HUDEP-2 (cell line): ENCODE measurements at regions not wholly inside any gene's neighbourhood (a gene's known extent, or its start where the extent isn't known, plus 50 kb on each side); places are given as distances from the start of the nearest gene placed in this dataset.

ENCODE experiments used
- DNase-seq, 76 experiments: peaks; one replicate each; lab custom pipeline; 2025; ENCODE audit not compliant: unreplicated experiment in 76 of 76; lab: John Stamatoyannopoulos, UW

GRCh38 chr6:130755368-130756034 is 71.7 kb upstream of the SMLR1 start:
- no peak for DNase-seq

- DNase-seq: no peak
Observed at GRCh38 chr6:130756824-130757223, 70.4 kb upstream of the SMLR1 start.

GRCh38 chr6:130758813-130759212 is 68.4 kb upstream of the SMLR1 start:
- DNase-seq: no peak

GRCh38 chr6:130760006-130760405 is 67.2 kb upstream of the SMLR1 start:
- DNase-seq: peak in 2 of 76 experiments; percentile 11 to 19

GRCh38 chr6:130761286-130761685 is 65.9 kb upstream of the SMLR1 start:
- no peak for DNase-seq

- no peak for DNase-seq
Observed at GRCh38 chr6:130765181-130765727, 62.0 kb upstream of the SMLR1 start.

GRCh38 chr6:130766239-130767144 is 60.7 kb upstream of the SMLR1 start:
- no peak for DNase-seq

- DNase-seq: no peak
Observed at GRCh38 chr6:130769861-130770260, 57.3 kb upstream of the SMLR1 start.

- no peak for DNase-seq
Observed at GRCh38 chr6:130771741-130772140, 55.5 kb upstream of the SMLR1 start.

GRCh38 chr6:130773860-130774259 is 53.3 kb upstream of the SMLR1 start:
- DNase-seq: no peak

GRCh38 chr6:130775411-130776012 is 51.7 kb upstream of the SMLR1 start:
- no peak for DNase-seq

- peak in 1 of 76 experiments; percentile 7 for DNase-seq
Observed at GRCh38 chr6:130776287-130776925, 50.8 kb upstream of the SMLR1 start.
